AG20443 (cell line): ENCODE measurements at regions not wholly inside any gene's neighbourhood (a gene's known extent, or its start where the extent isn't known, plus 50 kb on each side); places are given as distances from the start of the nearest gene placed in this dataset.
A peak's percentile ranks its signal among the peaks of the same experiment; 100 is the strongest.

Experiments used
- DNase-seq: peaks from one replicate; pipeline ENCODE4 v3.0.0; 2012; ENCODE audit warnings: low spot score, mixed read lengths

GRCh38 chr17:69605571-69605970 lies 191.1 kb downstream of the MAP2K6 start:
- no peak for DNase-seq

- DNase-seq = no peak
Measured at GRCh38 chr17:69606142-69606800, 191.8 kb downstream of the MAP2K6 start.

- peak; percentile 74 for DNase-seq
Measured at GRCh38 chr17:69607162-69607834, 192.8 kb downstream of the MAP2K6 start.

- DNase-seq = no peak
Measured at GRCh38 chr17:69608141-69608540, 193.6 kb downstream of the MAP2K6 start.

- DNase-seq = peak; percentile 72
Measured at GRCh38 chr17:69608808-69609472, 194.4 kb downstream of the MAP2K6 start.

- peak; percentile 41 for DNase-seq
Measured at GRCh38 chr17:69609473-69610305, 195.2 kb downstream of the MAP2K6 start.

- no peak for DNase-seq
Measured at GRCh38 chr17:69620363-69620762, 205.9 kb downstream of the MAP2K6 start.

GRCh38 chr17:69625474-69625873 lies 211.0 kb downstream of the MAP2K6 start:
- no peak for DNase-seq

GRCh38 chr17:69630056-69630635 lies 215.6 kb downstream of the MAP2K6 start:
- no peak for DNase-seq

GRCh38 chr17:69634844-69635243 lies 220.3 kb downstream of the MAP2K6 start:
- no peak for DNase-seq

- peak; percentile 73 for DNase-seq
Measured at GRCh38 chr17:69637446-69638156, 223.1 kb downstream of the MAP2K6 start.

GRCh38 chr17:69639096-69639495 lies 224.6 kb downstream of the MAP2K6 start:
- DNase-seq = no peak

GRCh38 chr17:69640073-69640472 lies 225.6 kb downstream of the MAP2K6 start:
- no peak for DNase-seq

GRCh38 chr17:69643686-69644085 lies 229.2 kb downstream of the MAP2K6 start:
- no peak for DNase-seq

GRCh38 chr17:69646729-69647128 lies 232.2 kb downstream of the MAP2K6 start:
- DNase-seq = no peak

GRCh38 chr17:69650881-69651280 lies 236.4 kb downstream of the MAP2K6 start:
- DNase-seq = no peak

GRCh38 chr17:69651921-69652320 lies 237.4 kb downstream of the MAP2K6 start:
- no peak for DNase-seq

- DNase-seq = peak; percentile 74
Measured at GRCh38 chr17:69654981-69655855, 240.7 kb downstream of the MAP2K6 start.

GRCh38 chr17:69655902-69656301 lies 241.4 kb downstream of the MAP2K6 start:
- DNase-seq = no peak

- DNase-seq = no peak
Measured at GRCh38 chr17:69669441-69670178, 255.1 kb downstream of the MAP2K6 start.
